NAMALWA (cell line): ENCODE measurements at regions not wholly inside any gene's neighbourhood (a gene's known extent, or its start where the extent isn't known, plus 50 kb on each side); places are given as distances from the start of the nearest gene placed in this dataset.

Experiments
- DNase-seq: peaks from one replicate; pipeline ENCODE4 v3.0.0-alpha.2; 2015; ENCODE audit warnings: low spot score

- DNase-seq = no peak
These were observed 131.1 kb upstream of the PTGFR start for GRCh38 chr1:78359666-78360065.

- no peak for DNase-seq
These were observed 130.2 kb upstream of the PTGFR start for GRCh38 chr1:78360584-78360983.

GRCh38 chr1:78367700-78368099 is 123.1 kb upstream of the PTGFR start:
- no peak for DNase-seq

- no peak for DNase-seq
These were observed 121.2 kb upstream of the PTGFR start for GRCh38 chr1:78369546-78369945.

GRCh38 chr1:78370356-78370755 is 120.4 kb upstream of the PTGFR start:
- no peak for DNase-seq

GRCh38 chr1:78370779-78371482 is 119.8 kb upstream of the PTGFR start:
- no peak for DNase-seq

GRCh38 chr1:78373676-78374075 is 117.1 kb upstream of the PTGFR start:
- DNase-seq = no peak

- no peak for DNase-seq
These were observed 114.8 kb upstream of the PTGFR start for GRCh38 chr1:78375996-78376395.

- DNase-seq = no peak
These were observed 113.3 kb upstream of the PTGFR start for GRCh38 chr1:78377356-78377928.

- no peak for DNase-seq
These were observed 106.9 kb upstream of the PTGFR start for GRCh38 chr1:78383923-78384322.

- no peak for DNase-seq
These were observed 104.9 kb upstream of the PTGFR start for GRCh38 chr1:78385744-78386462.

- no peak for DNase-seq
These were observed 103.6 kb upstream of the PTGFR start for GRCh38 chr1:78387201-78387600.

- no peak for DNase-seq
These were observed 102.9 kb upstream of the PTGFR start for GRCh38 chr1:78387871-78388270.

GRCh38 chr1:78388275-78388674 is 102.5 kb upstream of the PTGFR start:
- DNase-seq = no peak

- no peak for DNase-seq
These were observed 89.6 kb upstream of the PTGFR start for GRCh38 chr1:78401148-78401547.

- DNase-seq = no peak
These were observed 82.6 kb upstream of the PTGFR start for GRCh38 chr1:78408192-78408591.

GRCh38 chr1:78408810-78409209 is 82.0 kb upstream of the PTGFR start:
- no peak for DNase-seq

- DNase-seq = no peak
These were observed 80.1 kb upstream of the PTGFR start for GRCh38 chr1:78410643-78411042.

GRCh38 chr1:78411707-78412106 is 79.1 kb upstream of the PTGFR start:
- no peak for DNase-seq

GRCh38 chr1:78415165-78415564 is 75.6 kb upstream of the PTGFR start:
- no peak for DNase-seq

GRCh38 chr1:78419309-78419708 is 71.5 kb upstream of the PTGFR start:
- DNase-seq = no peak

GRCh38 chr1:78420181-78420580 is 70.6 kb upstream of the PTGFR start:
- DNase-seq = no peak

GRCh38 chr1:78420688-78421087 is 70.1 kb upstream of the PTGFR start:
- DNase-seq = no peak
